Adrenal gland (tissue), 9 donors: ENCODE measurements at regions not wholly inside any gene's neighbourhood (a gene's known extent, or its start where the extent isn't known, plus 50 kb on each side); places are given as distances from the start of the nearest gene placed in this dataset.

Source experiments
- DNase-seq, 7 donors: peaks; one replicate each; pipeline ENCODE4 v3.0.0-alpha.2; 2019 to 2020
- H3K27ac ChIP-seq, 5 donors: fragments of 200-600 bp; sonication (generic) in 4 of 5; 1 replicate in 3 of 5; 2 replicates in 2 of 5; pipeline versions ENCODE4 v1.5.1 to v1.8.0; 2016 to 2020; ENCODE audit warnings: mild to moderate bottlenecking in 1 of 5
- H3K27me3 ChIP-seq: fragments of 200-600 bp; 2 replicates; pipeline ENCODE4 v1.8.0; 2021
- H3K36me3 ChIP-seq, 2 donors: fragments of 200-600 bp; replicated peaks in 1 of 2; 1 replicate in 1 of 2; 2 replicates in 1 of 2; pipeline versions ENCODE4 v1.5.1 to v1.8.0; 2018 to 2022
- H3K4me1 ChIP-seq, 2 donors: fragments of 200-600 bp; replicated peaks in 1 of 2; 1 replicate in 1 of 2; 2 replicates in 1 of 2; pipeline versions ENCODE4 v1.5.1 to v1.8.0; 2018 to 2021
- H3K4me3 ChIP-seq, 4 donors: fragments of 200-600 bp; sonication (generic) in 3 of 4; one replicate each; pipeline ENCODE4 v1.5.1; 2016 to 2018
- H3K9me3 ChIP-seq, 3 donors: fragments of 200-600 bp; sonication (generic) in 1 of 3; replicated peaks in 1 of 3; 1 replicate in 2 of 3; 2 replicates in 1 of 3; pipeline versions ENCODE4 v1.5.1 to v1.8.0; 2016 to 2021
- CTCF ChIP-seq, 6 experiments: fragments of 450-650 bp in 4 of 6; fragments of 200-600 bp in 2 of 6; sonication (generic) in 1 of 6; IDR thresholded peaks; 1 replicate in 5 of 6; 2 replicates in 1 of 6; pipeline versions ENCODE4 v1.5.1 to v1.8.0; 2016 to 2021; ENCODE audit warnings: antibody characterized with exemption in 6 of 6, mild to moderate bottlenecking in 2 of 6, moderate library complexity in 1 of 6
- POLR2A ChIP-seq, 2 donors: fragments of 450-650 bp; IDR thresholded peaks; one replicate each; pipeline ENCODE4 v1.6.1; 2017; ENCODE audit warnings: antibody characterized with exemption in 2 of 2, mild to moderate bottlenecking in 2 of 2, moderate library complexity in 1 of 2
- WGBS, 4 donors: extraction: QIAGEN DNeasy Blood & Tissue Kit in 2 of 4; methylation state at CpG; one replicate each; pipeline versions ENCODE4 v1.1.5 to v1.1.7; 2013 to 2017; 5-methylcytosine and 5-hydroxymethylcytosine counted together
- intact Hi-C, 2 donors: fragments of 100-400 bp; cut with DNase I; formaldehyde crosslinking; loops; one replicate each; pipeline versions ENCODE4 v1.14.1 to v1.15.0; 2022 to 2023
- donor health status: healthy with polysubstance abuse.
- donor health status: Bipolar disorder and iron deficiency.
- donor health status: DM: yes; HTN: yes; CAD: no.
- donor health status: DM: no; HTN: no; CAD: no.
- donor health status: DM: no; HTN: no; CAD: no.

- TF ChIP-seq POLR2A (IDR thresholded peaks at IDR 0.05) = no peak
- 79 to 86% (median 82%) methylated on average over 7 of the region's 7 CpGs for WGBS, 4 donors
- Histone ChIP-seq H3K4me1 (no peaks in the 10 kb centered on the region), H3K4me3 (no peak overlapping the region), H3K9me3 (peaks cover 0 to 7% (median 0%) of the 10 kb centered on the region in 3 donors), H3K36me3 (no peaks in the 10 kb centered on the region), H3K27me3 (no peaks in the 10 kb centered on the region), H3K27ac (no peak overlapping the region)
- no peak for DNase-seq
- intact Hi-C loops = no loop called here
Observed at GRCh38 chr12:67820694-67821093, 168.6 kb upstream of the IFNG-AS1 start.

GRCh38 chr12:67822826-67823225, 166.4 kb upstream of the IFNG-AS1 start:
- TF ChIP-seq CTCF (IDR thresholded peaks at IDR 0.05) (no peak), POLR2A (IDR thresholded peaks at IDR 0.05) (no peak)
- intact Hi-C loops = no loop called here
- no peak for DNase-seq
- WGBS, 4 donors = 32 to 100% (median 97%) methylated on average over 1 of the region's 1 CpG
- no peaks in the 10 kb centered on the region for H3K4me1 ChIP-seq
- no peak overlapping the region for H3K27ac ChIP-seq
- H3K36me3 ChIP-seq = no peaks in the 10 kb centered on the region
- no peaks in the 10 kb centered on the region for H3K27me3 ChIP-seq
- no peaks in the 10 kb centered on the region for H3K9me3 ChIP-seq
- no peak overlapping the region for H3K4me3 ChIP-seq

- no peaks in the 10 kb centered on the region for H3K9me3 ChIP-seq
- DNase-seq = no peak
- no peaks in the 10 kb centered on the region for H3K27me3 ChIP-seq
- no peak overlapping the region for H3K4me3 ChIP-seq
- intact Hi-C loops = no loop called here
- WGBS, 4 donors = 83 to 94% (median 86%) methylated on average over 2 of the region's 2 CpGs
- H3K4me1 ChIP-seq = no peaks in the 10 kb centered on the region
- TF ChIP-seq CTCF (IDR thresholded peaks at IDR 0.05) = no peak
- no peak for TF ChIP-seq POLR2A (IDR thresholded peaks at IDR 0.05)
- no peak overlapping the region for H3K27ac ChIP-seq
- no peaks in the 10 kb centered on the region for H3K36me3 ChIP-seq
Observed at GRCh38 chr12:67826148-67826547, 163.1 kb upstream of the IFNG-AS1 start.

- no peaks in the 10 kb centered on the region for H3K9me3 ChIP-seq
- peak overlapping the region in 3 of 5 donors; percentile 17 to 86 (median 61) for H3K27ac ChIP-seq
- peak overlapping the region in 1 of 4 donors; percentile 53 for H3K4me3 ChIP-seq
- no peak for TF ChIP-seq CTCF (IDR thresholded peaks at IDR 0.05)
- no peak for TF ChIP-seq POLR2A (IDR thresholded peaks at IDR 0.05)
- H3K36me3 ChIP-seq = no peaks in the 10 kb centered on the region
- intact Hi-C loops = no loop called here
- no peaks in the 10 kb centered on the region for H3K27me3 ChIP-seq
- 73 to 86% (median 82%) methylated on average over 5 of the region's 5 CpGs for WGBS, 4 donors
- DNase-seq = no peak
- no peaks in the 10 kb centered on the region for H3K4me1 ChIP-seq
Observed at GRCh38 chr12:67826946-67827720, 162.1 kb upstream of the IFNG-AS1 start.
